MG63 (cell line): ENCODE measurements at regions not wholly inside any gene's neighbourhood (a gene's known extent, or its start where the extent isn't known, plus 50 kb on each side); places are given as distances from the start of the nearest gene placed in this dataset.

Experiments used
- DNase-seq: peaks from one replicate; pipeline ENCODE4 v3.0.0-alpha.2; 2020
- H3K27me3 ChIP-seq: fragments of 250-450 bp; sonication (Bioruptor Pico); 2 replicates; pipeline ENCODE4 v1.5.1; 2020; ENCODE audit warnings: mild to moderate bottlenecking, moderate library complexity
- H3K36me3 ChIP-seq: fragments of 250-450 bp; sonication (Bioruptor Pico); 2 replicates; pipeline ENCODE4 v1.5.1; 2020; ENCODE audit warnings: mild to moderate bottlenecking, moderate library complexity
- H3K4me3 ChIP-seq: fragments of 250-450 bp; sonication (Bioruptor Pico); 2 replicates; pipeline ENCODE4 v1.5.1; 2020; ENCODE audit warnings: mild to moderate bottlenecking, moderate library complexity
- H3K9me3 ChIP-seq: fragments of 250-450 bp; sonication (Bioruptor Pico); 2 replicates; pipeline ENCODE4 v1.5.1; 2020; ENCODE audit warnings: mild to moderate bottlenecking, moderate library complexity

GRCh38 chr4:36915717-36916116 lies 328.8 kb upstream of the NWD2 start:
- DNase-seq: no peak
- H3K36me3 ChIP-seq: no peaks in the 10 kb centered on the region
- no peaks in the 10 kb centered on the region for H3K9me3 ChIP-seq
- H3K27me3 ChIP-seq: no peaks in the 10 kb centered on the region
- H3K4me3 ChIP-seq: no peak overlapping the region

GRCh38 chr4:36917413-36917812 lies 327.1 kb upstream of the NWD2 start:
- H3K36me3 ChIP-seq: no peaks in the 10 kb centered on the region
- H3K9me3 ChIP-seq: no peaks in the 10 kb centered on the region
- DNase-seq: no peak
- no peak overlapping the region for H3K4me3 ChIP-seq
- no peaks in the 10 kb centered on the region for H3K27me3 ChIP-seq

GRCh38 chr4:36919721-36920120 lies 324.8 kb upstream of the NWD2 start:
- H3K4me3 ChIP-seq: no peak overlapping the region
- no peaks in the 10 kb centered on the region for H3K9me3 ChIP-seq
- H3K36me3 ChIP-seq: no peaks in the 10 kb centered on the region
- no peak for DNase-seq
- no peaks in the 10 kb centered on the region for H3K27me3 ChIP-seq

GRCh38 chr4:36921476-36922216 lies 322.9 kb upstream of the NWD2 start:
- Histone ChIP-seq H3K9me3 (no peaks in the 10 kb centered on the region), H3K27me3 (no peaks in the 10 kb centered on the region), H3K36me3 (no peaks in the 10 kb centered on the region), H3K4me3 (no peak overlapping the region)
- DNase-seq: no peak

GRCh38 chr4:36930562-36931111 lies 313.9 kb upstream of the NWD2 start:
- Histone ChIP-seq H3K36me3 (no peaks in the 10 kb centered on the region), H3K27me3 (no peaks in the 10 kb centered on the region), H3K9me3 (no peaks in the 10 kb centered on the region), H3K4me3 (no peak overlapping the region)
- no peak for DNase-seq

GRCh38 chr4:36944232-36944631 lies 300.3 kb upstream of the NWD2 start:
- no peak for DNase-seq
- Histone ChIP-seq H3K9me3 (no peaks in the 10 kb centered on the region), H3K27me3 (no peaks in the 10 kb centered on the region), H3K36me3 (no peaks in the 10 kb centered on the region), H3K4me3 (no peak overlapping the region)

GRCh38 chr4:36961420-36961819 lies 283.1 kb upstream of the NWD2 start:
- H3K36me3 ChIP-seq: no peaks in the 10 kb centered on the region

GRCh38 chr4:36966756-36967460 lies 277.6 kb upstream of the NWD2 start:
- H3K36me3 ChIP-seq: no peaks in the 10 kb centered on the region
- no peak overlapping the region for H3K4me3 ChIP-seq
- H3K27me3 ChIP-seq: no peaks in the 10 kb centered on the region
- DNase-seq: no peak
- H3K9me3 ChIP-seq: no peaks in the 10 kb centered on the region

More at GRCh38 chr4:36961420-36961819, 283.1 kb upstream of the NWD2 start:
- H3K9me3 ChIP-seq: no peaks in the 10 kb centered on the region
- no peak overlapping the region for H3K4me3 ChIP-seq
- no peak for DNase-seq
- no peaks in the 10 kb centered on the region for H3K27me3 ChIP-seq

GRCh38 chr4:36979533-36979932 lies 265.0 kb upstream of the NWD2 start:
- no peak for DNase-seq
- Histone ChIP-seq H3K4me3 (no peak overlapping the region), H3K36me3 (no peaks in the 10 kb centered on the region)

GRCh38 chr4:36990128-36990872 lies 254.2 kb upstream of the NWD2 start:
- no peaks in the 10 kb centered on the region for H3K27me3 ChIP-seq
- H3K36me3 ChIP-seq: no peaks in the 10 kb centered on the region
- no peaks in the 10 kb centered on the region for H3K9me3 ChIP-seq
- H3K4me3 ChIP-seq: no peak overlapping the region
- no peak for DNase-seq

More at GRCh38 chr4:36979533-36979932, 265.0 kb upstream of the NWD2 start:
- no peaks in the 10 kb centered on the region for H3K9me3 ChIP-seq
- H3K27me3 ChIP-seq: no peaks in the 10 kb centered on the region

- Histone ChIP-seq H3K4me3 (no peak overlapping the region), H3K9me3 (no peaks in the 10 kb centered on the region), H3K36me3 (no peaks in the 10 kb centered on the region), H3K27me3 (no peaks in the 10 kb centered on the region)
- no peak for DNase-seq
Observed at GRCh38 chr4:36997727-36998126, 246.8 kb upstream of the NWD2 start.

- no peaks in the 10 kb centered on the region for H3K36me3 ChIP-seq
- H3K27me3 ChIP-seq: no peaks in the 10 kb centered on the region
- DNase-seq: no peak
- no peak overlapping the region for H3K4me3 ChIP-seq
- no peaks in the 10 kb centered on the region for H3K9me3 ChIP-seq
Observed at GRCh38 chr4:37000281-37000680, 244.3 kb upstream of the NWD2 start.

GRCh38 chr4:37001688-37002436 lies 242.7 kb upstream of the NWD2 start:
- no peaks in the 10 kb centered on the region for H3K36me3 ChIP-seq
- DNase-seq: no peak
- no peaks in the 10 kb centered on the region for H3K9me3 ChIP-seq
- no peak overlapping the region for H3K4me3 ChIP-seq
- no peaks in the 10 kb centered on the region for H3K27me3 ChIP-seq

- Histone ChIP-seq H3K27me3 (no peaks in the 10 kb centered on the region), H3K4me3 (no peak overlapping the region), H3K9me3 (no peaks in the 10 kb centered on the region), H3K36me3 (no peaks in the 10 kb centered on the region)
- DNase-seq: no peak
Observed at GRCh38 chr4:37002625-37003024, 241.9 kb upstream of the NWD2 start.

- Histone ChIP-seq H3K4me3 (no peak overlapping the region), H3K36me3 (no peaks in the 10 kb centered on the region), H3K9me3 (no peaks in the 10 kb centered on the region), H3K27me3 (no peaks in the 10 kb centered on the region)
- DNase-seq: peak; percentile 83
Observed at GRCh38 chr4:37008199-37008598, 236.3 kb upstream of the NWD2 start.

- no peak for DNase-seq
- H3K27me3 ChIP-seq: no peaks in the 10 kb centered on the region
Observed at GRCh38 chr4:37014584-37014983, 230.0 kb upstream of the NWD2 start.

More at GRCh38 chr4:37014584-37014983, 230.0 kb upstream of the NWD2 start:
- Histone ChIP-seq H3K36me3 (no peaks in the 10 kb centered on the region), H3K4me3 (no peak overlapping the region), H3K9me3 (no peaks in the 10 kb centered on the region)
